PC-9 (cell line): ENCODE measurements at regions not wholly inside any gene's neighbourhood (a gene's known extent, or its start where the extent isn't known, plus 50 kb on each side); places are given as distances from the start of the nearest gene placed in this dataset.

Source experiments
- BruUV-seq: library from RNA; stranded (reverse); fragments of 400-500 nt; replicated peaks from 2 replicates; lab custom pipeline; 2021; lab: Mats Ljungman, UMichigan
- CTCF ChIA-PET: fragments of 300-600 bp; sonication (Branson Sonifier 250); formaldehyde crosslinking; loops from one replicate; lab custom pipeline; 2022; ENCODE audit warnings: antibody characterized with exemption; lab: Charles Lee
- POLR2A ChIA-PET: fragments of 300-600 bp; sonication (Branson Sonifier 250); formaldehyde crosslinking; loops from one replicate; lab custom pipeline; 2022; ENCODE audit warnings: antibody characterized with exemption; ENCODE audit not compliant: unreplicated experiment; lab: Charles Lee
- DNase-seq, 2 experiments: peaks; one replicate each; pipeline versions ENCODE4 v3.0.0 to v3.0.0-alpha.2; 2015 to 2022; ENCODE audit warnings: mixed read lengths in 1 of 2
- H2AFZ ChIP-seq: fragments of 200-600 bp; sonication (generic); 2 replicates; pipeline ENCODE4 v1.8.1; 2017; ENCODE audit warnings: antibody characterized with exemption
- H3F3A ChIP-seq: fragments of 200-600 bp; sonication (generic); 2 replicates; pipeline ENCODE4 v1.8.1; 2017; ENCODE audit warnings: antibody characterized with exemption, mild to moderate bottlenecking, low read depth; ENCODE audit not compliant: insufficient read depth
- H3K27ac ChIP-seq: fragments of 200-600 bp; sonication (generic); 2 replicates; pipeline ENCODE4 v1.6.1; 2016; ENCODE audit warnings: mixed run types
- H3K27me3 ChIP-seq: fragments of 200-600 bp; sonication (generic); 2 replicates; pipeline ENCODE4 v1.6.1; 2016; ENCODE audit warnings: low read depth, mixed run types; ENCODE audit not compliant: insufficient read depth
- H3K36me3 ChIP-seq: fragments of 200-600 bp; sonication (generic); 2 replicates; pipeline ENCODE4 v1.6.1; 2016; ENCODE audit warnings: low read depth, mixed run types
- H3K4me1 ChIP-seq: fragments of 200-600 bp; sonication (generic); replicated peaks from 2 replicates; pipeline ENCODE4 v1.6.1; 2016; ENCODE audit warnings: mixed run types; ENCODE audit not compliant: insufficient read depth
- H3K4me2 ChIP-seq: fragments of 200-600 bp; sonication (generic); 2 replicates; pipeline ENCODE4 v1.6.1; 2017; ENCODE audit warnings: mixed run types
- H3K4me3 ChIP-seq: fragments of 200-600 bp; sonication (generic); 2 replicates; pipeline ENCODE4 v1.6.1; 2016; ENCODE audit warnings: mixed run types
- H3K79me2 ChIP-seq: fragments of 200-600 bp; sonication (generic); 2 replicates; pipeline ENCODE4 v1.6.1; 2017; ENCODE audit warnings: low read depth, mixed run types
- H3K9me2 ChIP-seq: fragments of 200-600 bp; sonication (generic); 2 replicates; pipeline ENCODE4 v1.8.1; 2017; ENCODE audit warnings: mild to moderate bottlenecking; ENCODE audit not compliant: insufficient read depth
- H3K9me3 ChIP-seq: fragments of 200-600 bp; sonication (generic); 2 replicates; pipeline ENCODE4 v1.8.1; 2016; ENCODE audit warnings: low read depth; ENCODE audit not compliant: insufficient read depth
- H4K20me1 ChIP-seq: fragments of 200-600 bp; sonication (generic); 2 replicates; pipeline ENCODE4 v1.8.1; 2017; ENCODE audit not compliant: insufficient read depth
- EZH2 ChIP-seq: fragments of 200-600 bp; sonication (generic); IDR thresholded peaks from 2 replicates; pipeline ENCODE4 v1.8.0; 2017; ENCODE audit warnings: antibody characterized with exemption, low read depth
- intact Hi-C: fragments of 100-400 bp; cut with micrococcal nuclease; formaldehyde crosslinking; loops from one replicate; pipeline ENCODE4 v1.10.0; 2022; ENCODE audit not compliant: unreplicated experiment
- TF ChIP-seq, protein P1 (sequence below): fragments of 200-600 bp; sonication (generic); conservative IDR thresholded peaks from 2 replicates; pipeline ENCODE4 v1.6.1; 2017; ENCODE audit warnings: mixed run types, antibody characterized with exemption, mild to moderate bottlenecking, moderate library complexity

DNA sequence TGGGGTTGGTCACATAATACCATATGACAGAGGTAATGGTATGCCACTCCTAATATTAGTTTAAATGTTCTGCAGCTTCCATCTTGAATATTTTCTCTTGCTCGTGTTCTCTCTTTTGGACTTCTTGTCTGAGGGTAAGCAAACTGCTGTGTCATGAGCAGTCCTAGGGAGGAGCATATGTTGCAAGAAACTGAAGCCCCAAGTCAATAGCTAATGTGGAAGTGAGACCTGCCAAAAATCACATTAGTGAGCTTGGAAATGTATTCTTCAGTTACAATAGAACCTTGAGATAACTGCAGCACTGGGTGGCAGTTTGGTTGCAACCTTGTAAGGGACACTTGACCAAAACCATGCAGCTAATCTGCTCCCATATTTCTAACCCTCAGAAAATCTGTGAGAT, 178.2 kb upstream of the IMPG1 start:
- intact Hi-C loops: no loop called here
- ChIA-PET POLR2A (no interaction called here), CTCF (no interaction called here)
- H3F3A ChIP-seq: no peaks in the 10 kb centered on the region
- no peaks in the 10 kb centered on the region for H3K4me1 ChIP-seq
- no peaks in the 10 kb centered on the region for H3K9me2 ChIP-seq
- no peaks in the 10 kb centered on the region for H3K36me3 ChIP-seq
- no peaks in the 10 kb centered on the region for H3K27me3 ChIP-seq
- H4K20me1 ChIP-seq: no peaks in the 10 kb centered on the region
- H2AFZ ChIP-seq: no peak overlapping the region
- no peak for DNase-seq
- TF ChIP-seq EZH2: no peak
- TF ChIP-seq, protein P1, sequence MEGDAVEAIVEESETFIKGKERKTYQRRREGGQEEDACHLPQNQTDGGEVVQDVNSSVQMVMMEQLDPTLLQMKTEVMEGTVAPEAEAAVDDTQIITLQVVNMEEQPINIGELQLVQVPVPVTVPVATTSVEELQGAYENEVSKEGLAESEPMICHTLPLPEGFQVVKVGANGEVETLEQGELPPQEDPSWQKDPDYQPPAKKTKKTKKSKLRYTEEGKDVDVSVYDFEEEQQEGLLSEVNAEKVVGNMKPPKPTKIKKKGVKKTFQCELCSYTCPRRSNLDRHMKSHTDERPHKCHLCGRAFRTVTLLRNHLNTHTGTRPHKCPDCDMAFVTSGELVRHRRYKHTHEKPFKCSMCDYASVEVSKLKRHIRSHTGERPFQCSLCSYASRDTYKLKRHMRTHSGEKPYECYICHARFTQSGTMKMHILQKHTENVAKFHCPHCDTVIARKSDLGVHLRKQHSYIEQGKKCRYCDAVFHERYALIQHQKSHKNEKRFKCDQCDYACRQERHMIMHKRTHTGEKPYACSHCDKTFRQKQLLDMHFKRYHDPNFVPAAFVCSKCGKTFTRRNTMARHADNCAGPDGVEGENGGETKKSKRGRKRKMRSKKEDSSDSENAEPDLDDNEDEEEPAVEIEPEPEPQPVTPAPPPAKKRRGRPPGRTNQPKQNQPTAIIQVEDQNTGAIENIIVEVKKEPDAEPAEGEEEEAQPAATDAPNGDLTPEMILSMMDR: no peak
- H3K4me3 ChIP-seq: no peak overlapping the region
- no peaks in the 10 kb centered on the region for H3K9me3 ChIP-seq
- H3K4me2 ChIP-seq: no peak overlapping the region
- no peak overlapping the region for H3K27ac ChIP-seq
- no peaks in the 10 kb centered on the region for H3K79me2 ChIP-seq
- no TSS peak for BruUV-seq

DNA sequence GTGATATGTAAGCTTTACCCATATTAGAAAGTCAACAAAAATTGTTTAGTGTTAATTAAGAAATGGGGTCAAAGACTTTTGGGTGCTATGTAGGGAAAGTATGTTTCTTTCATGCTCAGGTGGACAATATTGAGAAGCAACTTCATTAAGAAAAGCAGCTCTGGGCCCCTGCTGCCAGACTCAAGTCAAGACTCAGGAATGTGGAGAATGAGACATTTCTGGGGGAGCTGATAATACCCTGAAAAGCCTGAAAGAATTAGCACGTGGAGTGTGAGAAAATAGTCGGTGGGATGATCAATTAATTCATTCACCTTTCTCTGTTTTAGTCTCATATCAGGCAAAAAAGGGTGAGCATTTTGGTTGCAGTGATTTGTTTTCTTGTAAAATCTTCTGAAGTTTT, 175.1 kb upstream of the IMPG1 start:
- Histone ChIP-seq H3K79me2 (no peaks in the 10 kb centered on the region), H3K4me3 (no peak overlapping the region), H2AFZ (no peak overlapping the region), H3K36me3 (no peaks in the 10 kb centered on the region), H3K4me1 (no peaks in the 10 kb centered on the region), H3F3A (no peaks in the 10 kb centered on the region), H3K4me2 (no peak overlapping the region), H3K27ac (no peak overlapping the region), H3K27me3 (no peaks in the 10 kb centered on the region), H3K9me3 (no peaks in the 10 kb centered on the region), H4K20me1 (no peaks in the 10 kb centered on the region), H3K9me2 (no peaks in the 10 kb centered on the region)
- ChIA-PET CTCF (no interaction called here), POLR2A (no interaction called here)
- DNase-seq: no peak
- intact Hi-C loops: no loop called here
- BruUV-seq: no TSS peak
- TF ChIP-seq EZH2: no peak
- TF ChIP-seq, protein P1: no peak

DNA sequence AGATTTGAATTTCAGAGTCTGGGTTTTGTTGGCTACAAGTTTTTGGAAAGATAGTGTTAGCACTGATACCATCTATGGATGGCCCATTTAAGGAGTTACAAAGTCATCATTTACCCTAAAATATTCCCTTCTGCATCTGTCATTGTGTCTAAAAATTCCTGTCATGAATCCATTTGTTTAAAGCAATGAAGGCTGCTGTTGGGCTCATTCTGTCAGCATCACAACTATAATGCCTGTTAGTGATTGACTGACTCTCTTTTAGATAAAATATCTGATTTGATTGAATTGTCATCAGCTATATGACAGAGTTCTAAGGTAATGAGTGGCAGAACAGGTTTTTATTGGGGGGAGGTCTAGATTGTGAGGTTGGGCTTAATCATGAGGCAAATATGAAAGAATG, 167.6 kb upstream of the IMPG1 start:
- H3K27me3 ChIP-seq: no peaks in the 10 kb centered on the region
- no TSS peak for BruUV-seq
- DNase-seq: no peak
- H3K36me3 ChIP-seq: no peaks in the 10 kb centered on the region
- CTCF ChIA-PET: no interaction called here
- TF ChIP-seq, protein P1: no peak
- no peak for TF ChIP-seq EZH2
- no peaks in the 10 kb centered on the region for H3K79me2 ChIP-seq
- no peaks in the 10 kb centered on the region for H4K20me1 ChIP-seq
- H3K4me3 ChIP-seq: no peak overlapping the region
- no peaks in the 10 kb centered on the region for H3F3A ChIP-seq
- H2AFZ ChIP-seq: no peak overlapping the region
- POLR2A ChIA-PET: no interaction called here
- H3K9me2 ChIP-seq: no peaks in the 10 kb centered on the region; the same call in 1 of the 2 replicates
- H3K9me3 ChIP-seq: no peaks in the 10 kb centered on the region
- no peak overlapping the region for H3K27ac ChIP-seq
- intact Hi-C loops: no loop called here
- no peaks in the 10 kb centered on the region for H3K4me1 ChIP-seq
- H3K4me2 ChIP-seq: no peak overlapping the region
